HS-27A (cell line): ENCODE measurements at regions not wholly inside any gene's neighbourhood (a gene's known extent, or its start where the extent isn't known, plus 50 kb on each side); places are given as distances from the start of the nearest gene placed in this dataset.
"Not testable (repeated sequence)": the region's sequence is repeated elsewhere in the genome, so short reads cannot be mapped to it uniquely, and the experiment has no call there.

Experiments used
- DNase-seq: peaks from one replicate; pipeline ENCODE4 v3.0.0-alpha.2; 2012; ENCODE audit warnings: low read depth, missing footprints

DNA sequence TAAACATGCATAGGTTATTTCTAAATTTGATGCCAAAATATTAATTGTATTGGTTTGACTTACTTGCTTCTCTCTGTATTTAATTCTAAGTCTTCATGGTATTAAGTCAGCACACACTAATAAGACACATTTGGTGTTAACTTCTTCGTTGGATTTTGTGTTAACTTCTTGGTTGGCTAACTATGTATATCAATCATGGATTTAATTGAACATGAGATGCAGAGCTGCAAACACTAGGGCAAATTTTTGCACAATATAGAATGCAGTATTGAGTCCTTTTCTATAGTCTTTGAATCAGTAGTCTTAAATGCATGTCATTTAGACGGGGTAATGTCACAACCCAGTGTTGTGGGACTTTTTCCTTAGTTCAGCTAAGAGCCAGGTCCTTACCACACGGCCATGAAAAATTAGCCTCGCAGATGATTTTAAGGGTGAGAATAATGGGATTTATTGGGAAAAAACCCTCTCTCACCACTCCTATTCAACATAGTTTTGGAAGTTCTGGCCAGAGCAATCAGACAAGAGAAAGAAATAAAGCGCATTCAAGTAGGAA, 142.9 kb upstream of the TRIM24 start:
- DNase-seq = no peak

DNA sequence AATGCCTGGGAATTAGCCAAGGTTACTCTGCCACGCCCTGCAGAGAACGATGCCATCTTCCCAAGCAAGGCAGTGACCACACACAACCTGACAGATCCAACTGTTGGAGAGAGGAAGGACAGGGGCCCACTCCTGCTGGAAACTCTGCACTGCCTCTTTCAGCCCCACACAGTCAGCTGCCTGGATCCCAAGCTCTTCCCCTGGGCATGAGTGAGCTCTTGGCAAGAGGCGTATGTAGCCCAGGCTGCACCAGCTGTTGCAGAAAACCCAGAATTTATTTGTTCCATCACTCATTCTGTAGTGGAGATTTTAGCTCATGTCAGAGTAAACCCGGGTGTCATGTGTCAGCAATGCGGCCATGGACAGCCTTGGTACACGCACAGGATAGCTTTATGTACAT, 135.1 kb upstream of the TRIM24 start:
- DNase-seq = no peak

DNA sequence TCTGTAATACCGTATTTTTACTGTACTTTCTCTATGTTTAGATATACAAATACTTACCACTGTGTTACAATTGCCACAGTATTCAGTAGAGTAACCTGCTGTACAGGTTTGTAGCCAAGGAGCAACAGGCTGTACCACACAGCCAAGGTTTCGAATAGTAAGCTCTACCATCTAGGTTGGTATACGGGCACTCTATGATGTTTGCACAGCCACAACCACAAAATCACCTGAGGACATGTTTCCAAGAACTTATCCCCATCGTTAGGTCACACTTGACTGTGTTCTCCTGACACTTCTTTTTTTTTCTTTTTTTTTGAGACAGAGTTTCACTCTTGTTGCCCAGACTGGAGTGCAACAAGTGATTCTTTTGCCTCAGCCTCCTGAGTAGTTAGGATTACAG, 134.6 kb upstream of the TRIM24 start:
- no peak for DNase-seq

DNA sequence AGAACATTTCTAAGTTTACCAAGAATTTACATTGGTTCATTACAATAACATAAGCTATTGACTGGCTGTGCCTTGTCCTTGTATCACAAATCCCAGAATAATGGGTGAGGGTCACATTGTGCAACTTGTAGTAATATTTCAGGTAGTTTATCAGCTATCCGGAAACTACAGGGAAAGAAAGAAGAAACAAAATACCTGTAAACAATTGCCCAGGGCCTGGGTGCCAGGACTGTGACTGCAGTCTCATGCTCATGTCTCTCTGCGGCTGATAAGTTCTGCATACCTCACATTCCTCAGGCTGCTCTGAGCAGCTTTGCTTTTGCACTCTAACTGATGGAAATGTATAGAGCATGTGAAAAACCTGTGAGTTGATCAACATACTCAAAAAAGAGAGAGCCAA, 131.8 kb upstream of the TRIM24 start:
- no peak for DNase-seq

DNA sequence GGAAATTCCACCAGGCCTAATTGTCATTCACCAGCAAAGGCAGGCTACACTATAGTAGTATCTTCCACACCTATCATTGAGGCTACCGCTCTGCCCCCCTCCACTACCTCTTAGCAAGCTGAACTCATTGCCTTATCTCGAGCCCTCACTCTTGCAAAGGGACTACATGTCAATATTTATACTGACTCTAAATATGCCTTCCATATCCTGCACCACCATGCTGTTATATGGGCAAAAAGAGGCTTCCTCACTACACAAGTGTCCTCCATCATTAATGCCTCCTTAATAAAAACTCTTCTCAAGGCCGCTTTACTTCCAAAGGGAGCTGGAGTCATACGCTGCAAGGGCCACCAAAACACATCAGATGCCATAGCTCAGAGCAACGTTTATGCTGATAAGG, 127.2 kb upstream of the TRIM24 start:
- DNase-seq = not testable (repeated sequence)

DNA sequence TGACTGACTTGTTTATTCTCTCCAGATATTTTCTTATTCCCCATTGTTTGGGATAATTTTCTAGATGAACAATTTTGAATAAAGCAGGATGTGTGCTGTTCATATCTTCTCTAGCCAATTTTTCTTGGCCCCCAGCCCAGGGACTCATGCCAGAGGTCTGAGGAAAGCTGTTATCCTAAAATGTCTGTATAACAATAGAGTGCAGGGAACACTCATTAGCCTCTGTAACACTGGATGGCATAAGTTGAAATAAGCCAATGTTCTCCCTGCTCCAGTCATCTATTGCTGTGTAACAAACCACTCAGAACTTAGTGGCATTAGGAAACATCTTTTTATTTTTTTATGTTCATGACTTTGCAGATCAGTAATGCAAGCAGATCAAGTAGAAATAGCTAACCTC, 121.7 kb upstream of the TRIM24 start:
- DNase-seq = no peak

DNA sequence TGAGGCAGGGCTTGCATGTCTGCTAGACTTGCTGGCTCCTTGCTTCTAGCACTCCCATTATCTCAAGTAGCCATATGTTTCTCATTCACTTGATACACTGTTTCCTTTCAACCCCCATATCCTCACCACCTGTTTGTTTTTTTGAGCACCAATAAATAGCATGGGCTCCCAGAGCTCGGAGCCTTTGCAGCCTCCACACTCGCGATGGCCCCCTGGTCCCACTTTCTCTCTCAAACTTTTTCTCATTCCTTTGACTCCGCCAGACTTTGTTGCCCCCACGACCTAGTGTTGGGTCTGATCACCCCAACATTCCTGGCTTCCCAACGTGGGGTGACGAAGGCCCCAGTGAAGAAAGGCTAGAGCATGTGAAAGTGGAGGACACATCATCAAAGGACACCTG, 120.8 kb upstream of the TRIM24 start:
- not testable (repeated sequence) for DNase-seq

DNA sequence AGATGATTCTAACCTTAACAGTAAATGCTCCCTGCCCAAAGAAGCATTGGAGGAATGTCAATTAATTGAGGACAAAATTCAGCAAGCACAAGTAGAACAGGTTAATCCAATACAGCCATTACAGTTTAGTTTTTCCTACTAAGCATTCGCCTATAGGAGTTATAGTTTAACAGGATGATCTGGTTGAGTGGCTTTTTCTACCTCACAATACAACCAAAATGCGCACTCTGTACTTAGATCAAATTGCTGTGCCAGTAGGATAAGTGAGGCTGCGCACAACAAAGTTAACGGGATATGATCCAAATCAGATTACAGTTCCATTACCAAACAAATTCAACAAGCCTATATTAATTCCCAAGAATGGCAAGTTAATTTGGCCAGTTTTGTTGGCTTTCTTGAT, 117.1 kb upstream of the TRIM24 start:
- no peak for DNase-seq

DNA sequence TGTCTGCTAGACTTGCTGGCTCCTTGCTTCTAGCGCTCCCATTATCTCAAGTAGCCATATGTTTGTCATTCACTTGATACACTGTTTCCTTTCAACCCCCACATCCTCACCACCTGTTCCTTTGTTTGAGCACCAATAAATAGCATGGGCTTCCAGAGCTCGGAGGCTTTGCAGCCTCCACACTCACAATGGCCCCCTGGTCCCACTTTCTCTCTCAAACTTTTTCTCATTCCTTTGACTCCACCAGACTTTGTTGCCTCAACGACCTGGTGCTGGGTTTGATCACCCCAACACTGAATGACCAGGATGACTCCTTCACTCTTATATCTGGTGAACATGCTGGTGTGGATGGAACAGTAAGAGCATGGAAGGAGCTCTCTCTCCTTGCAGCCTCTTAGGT, 114.5 kb upstream of the TRIM24 start:
- no peak for DNase-seq

DNA sequence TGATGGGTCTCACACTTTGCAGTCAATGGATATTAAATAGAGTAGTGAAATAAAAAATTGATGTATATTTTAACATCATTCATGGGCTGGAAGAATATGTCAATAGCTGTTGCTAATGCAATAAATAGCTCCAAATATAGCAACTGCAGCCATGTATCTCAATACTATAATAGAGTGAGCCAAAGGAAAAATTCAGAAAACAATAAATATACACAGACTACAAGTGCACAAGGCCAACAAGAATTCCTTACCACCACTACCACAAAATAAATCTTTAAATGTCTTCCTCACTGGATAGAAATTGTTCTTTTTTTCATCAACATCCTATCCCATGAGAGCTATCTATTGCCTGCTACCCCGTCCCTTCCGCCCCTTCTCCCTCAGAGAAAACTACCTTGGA, 113.1 kb upstream of the TRIM24 start:
- no peak for DNase-seq

DNA sequence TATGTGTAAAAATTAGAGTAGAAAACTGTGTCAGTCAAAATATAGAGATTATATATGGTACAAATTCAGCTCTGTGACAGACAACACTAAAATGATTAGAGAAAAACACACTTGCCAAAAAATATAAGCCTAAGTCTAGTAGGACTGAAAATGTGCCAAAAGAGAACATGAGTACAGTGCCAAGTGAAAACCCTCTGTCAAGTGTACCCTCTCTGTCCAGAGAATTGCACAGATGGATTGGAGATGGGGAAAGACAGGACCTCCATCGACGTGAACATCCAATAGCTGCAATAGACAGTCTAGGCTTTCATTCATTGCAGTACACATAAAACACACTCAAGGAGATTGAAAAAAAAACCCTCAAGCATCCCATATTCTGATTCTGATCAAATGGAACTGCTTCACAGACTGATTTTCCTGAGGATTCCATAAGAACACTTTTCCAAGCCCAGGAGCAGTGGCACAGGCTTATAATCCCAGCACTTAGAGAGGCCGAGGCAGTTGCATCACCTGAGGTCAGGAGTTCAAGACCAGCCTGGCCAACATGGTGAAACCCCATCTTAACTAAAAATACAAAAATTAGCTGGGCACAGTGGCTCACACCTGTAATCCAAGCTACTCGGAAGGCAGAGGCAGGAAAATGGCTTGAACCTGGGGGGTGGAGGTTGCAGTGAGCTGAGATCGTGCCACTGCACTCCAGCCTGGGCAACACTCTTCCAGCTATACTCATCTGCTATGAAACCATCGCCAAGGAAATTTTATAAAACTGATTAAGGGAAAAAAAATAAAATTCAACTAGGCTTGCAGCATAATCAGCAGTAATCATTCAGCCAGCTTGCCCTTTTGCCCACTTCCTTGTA, 110.0 kb upstream of the TRIM24 start:
- no peak for DNase-seq

DNA sequence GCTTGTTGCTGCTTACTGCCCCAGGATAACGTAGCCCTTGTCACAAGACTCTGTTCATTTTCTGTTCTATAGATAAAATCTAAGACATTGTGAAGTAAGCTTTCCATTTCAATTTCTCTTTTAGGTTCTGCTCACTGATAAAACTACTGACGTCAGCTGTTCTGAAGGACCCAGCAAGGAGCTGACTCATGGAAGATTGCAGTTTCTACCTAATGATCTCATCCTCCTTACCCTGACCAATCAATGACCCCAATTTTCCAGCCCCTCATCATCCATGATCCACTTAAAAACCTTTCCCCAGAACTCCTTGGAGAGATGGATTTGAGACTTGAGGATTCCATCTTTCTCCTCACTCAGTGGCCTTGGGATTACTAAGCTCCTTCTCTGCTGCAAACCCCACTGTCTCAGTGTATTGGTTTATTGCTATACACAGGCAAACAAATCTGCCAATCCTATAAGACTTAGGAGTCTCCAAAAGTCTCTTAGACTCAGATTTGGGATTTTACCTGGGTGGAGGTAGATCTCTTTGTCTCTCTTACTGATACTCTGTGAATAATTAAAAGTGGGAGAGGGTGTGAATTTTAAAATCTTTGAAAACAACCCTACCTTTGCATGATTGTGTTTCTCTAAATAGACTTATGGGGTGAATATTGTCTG, 109.2 kb upstream of the TRIM24 start:
- no peak for DNase-seq

DNA sequence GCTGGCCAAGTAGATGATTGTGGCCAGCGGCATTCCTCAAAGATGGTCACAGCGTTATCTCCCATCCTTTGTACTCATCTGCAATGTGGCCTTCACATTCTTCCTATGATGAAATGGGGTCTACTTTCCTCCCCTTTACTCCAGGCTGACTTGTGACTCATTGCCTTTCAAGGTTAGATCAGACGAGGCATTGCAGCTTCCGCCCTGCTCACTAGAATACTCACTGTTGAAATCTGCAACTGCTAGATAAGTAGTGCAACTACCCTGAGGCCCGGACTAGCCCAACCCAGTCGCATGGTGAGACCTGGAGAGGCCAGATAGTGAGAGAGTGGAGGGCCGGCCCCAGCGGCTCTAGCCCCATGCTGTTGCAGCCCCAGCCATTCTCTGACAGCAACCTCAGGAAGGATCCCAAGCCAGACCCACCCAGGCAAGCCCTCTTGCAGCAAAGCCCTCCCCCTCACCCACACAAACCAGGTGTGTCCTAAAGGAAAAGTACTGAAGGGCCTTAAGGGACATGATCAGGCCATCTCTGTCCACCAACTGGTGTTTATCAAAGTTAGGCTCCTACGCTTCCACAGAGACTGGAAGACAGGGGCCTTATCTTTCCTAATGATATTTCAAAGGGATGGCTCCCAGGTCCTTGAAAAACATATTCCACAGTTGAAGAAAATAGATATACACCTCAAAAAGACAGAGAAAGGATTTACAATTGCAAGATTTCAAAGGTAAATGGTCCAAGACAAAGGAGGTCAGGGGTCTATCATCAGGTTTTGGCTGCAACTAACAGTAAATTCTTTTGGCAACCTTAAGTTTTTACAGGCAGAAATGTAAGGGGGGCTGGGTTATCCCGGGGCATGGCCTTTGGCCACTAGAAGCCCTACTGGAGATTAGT, 107.2 kb upstream of the TRIM24 start:
- DNase-seq = no peak

DNA sequence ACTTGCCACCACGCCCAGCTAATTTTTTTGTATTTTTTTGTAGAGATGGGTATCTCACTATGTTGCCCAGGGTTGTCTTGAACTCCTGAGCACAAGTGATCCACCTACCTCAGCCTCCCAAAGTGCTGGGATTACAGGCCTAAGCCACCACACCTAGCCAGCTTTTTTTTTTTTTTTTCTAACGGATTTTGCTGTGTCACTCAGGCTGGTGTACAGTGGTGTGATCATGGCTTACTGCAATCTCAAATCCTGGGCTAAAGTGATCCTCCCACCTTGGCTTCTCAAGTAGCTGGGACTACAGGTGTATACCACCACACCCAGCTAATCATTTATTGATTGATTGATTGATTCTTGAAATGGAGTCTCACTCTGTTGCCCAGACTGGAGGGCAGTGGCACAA, 106.0 kb upstream of the TRIM24 start:
- no peak for DNase-seq

DNA sequence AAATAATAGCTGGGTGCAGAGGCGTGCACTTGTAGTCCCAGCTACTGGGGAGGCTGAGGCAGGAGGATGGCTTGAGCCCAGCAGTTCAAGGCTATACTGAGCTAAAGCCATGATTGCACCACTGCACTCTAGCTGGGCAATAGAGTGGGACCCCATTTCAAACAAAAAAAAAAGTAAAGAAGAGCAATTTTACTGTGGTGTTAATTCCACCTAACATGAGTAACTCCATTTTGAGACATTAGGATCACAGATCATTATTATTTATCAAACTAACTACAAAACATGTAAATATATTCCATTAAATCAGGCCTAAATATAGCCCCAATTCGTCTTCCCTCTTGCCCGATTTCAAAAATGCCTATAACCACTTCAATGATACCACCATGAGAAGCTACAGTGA, 104.8 kb upstream of the TRIM24 start:
- DNase-seq = no peak

DNA sequence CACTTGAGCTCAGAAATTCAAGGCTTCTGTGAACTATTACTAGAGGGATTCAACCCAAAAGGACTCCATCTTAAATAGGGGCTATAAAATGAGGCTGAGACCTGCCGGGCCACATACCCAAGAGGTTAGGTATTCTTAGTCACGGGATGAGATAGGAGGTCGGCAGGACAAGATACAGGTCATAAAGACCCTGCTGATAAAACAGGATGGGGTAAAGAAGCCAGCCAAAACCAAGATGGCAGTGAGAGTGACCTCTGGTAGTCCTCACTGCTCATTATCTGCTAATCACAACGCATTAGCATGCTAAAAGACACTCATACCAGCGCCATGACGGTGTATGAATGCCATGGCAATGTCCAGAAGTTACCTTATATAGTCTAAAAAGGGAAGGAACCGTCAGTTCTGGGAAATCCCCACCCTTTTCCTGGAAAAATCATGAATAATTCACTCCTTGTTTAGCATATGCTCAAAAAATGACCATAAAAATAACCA, 101.2 kb upstream of the TRIM24 start:
- DNase-seq = no peak

DNA sequence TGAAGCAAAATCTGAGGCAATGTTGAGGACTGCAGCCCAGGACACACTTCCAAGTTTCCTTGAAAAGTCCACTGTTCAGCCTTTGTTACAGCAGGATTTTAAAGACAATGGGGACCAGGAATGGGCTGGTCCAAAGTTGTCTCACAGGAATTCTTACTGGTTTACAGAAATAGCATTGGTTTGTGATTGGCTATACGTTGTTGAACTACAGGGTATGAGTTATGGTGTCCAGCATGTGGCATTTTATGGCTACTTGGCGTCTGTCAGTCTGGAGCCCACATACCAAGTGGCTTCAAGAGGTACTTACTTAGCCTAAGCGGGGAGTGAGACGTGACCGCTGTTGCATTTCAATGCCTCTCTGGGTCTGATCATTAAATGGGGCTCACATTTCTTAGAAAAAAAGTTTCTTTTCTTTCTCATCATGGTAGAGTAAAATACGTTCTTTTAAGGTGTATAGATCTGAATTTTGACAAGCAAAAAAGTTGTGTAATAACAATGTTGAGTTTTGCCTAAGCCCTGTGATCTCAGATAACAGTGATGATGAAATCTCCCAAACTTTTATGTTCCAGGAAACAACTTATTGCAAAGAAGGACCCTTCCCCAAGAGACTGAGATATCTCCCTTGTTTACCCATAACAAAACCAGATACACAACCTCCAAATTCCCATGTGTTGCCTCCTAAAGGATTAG, 100.0 kb upstream of the TRIM24 start:
- DNase-seq = no peak

DNA sequence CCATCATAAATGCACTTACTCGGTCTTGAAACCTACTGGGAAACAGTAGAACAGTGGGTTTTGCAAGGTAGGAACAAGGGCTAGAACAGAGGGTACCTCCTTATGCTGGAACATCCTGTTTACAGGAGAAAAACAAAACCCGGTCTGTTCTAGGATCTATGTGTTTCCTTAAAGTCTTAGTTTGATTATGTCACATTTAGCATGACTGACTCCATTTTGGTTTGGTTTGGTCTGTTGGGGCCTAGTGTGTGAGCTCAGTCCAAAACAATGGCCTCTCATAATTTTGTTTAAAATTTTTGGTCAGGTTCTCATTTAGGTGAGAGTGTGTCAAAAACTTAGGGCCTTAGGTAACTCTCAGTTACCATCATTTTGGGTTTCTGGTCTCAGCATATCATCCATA, 96.3 kb upstream of the TRIM24 start:
- no peak for DNase-seq

DNA sequence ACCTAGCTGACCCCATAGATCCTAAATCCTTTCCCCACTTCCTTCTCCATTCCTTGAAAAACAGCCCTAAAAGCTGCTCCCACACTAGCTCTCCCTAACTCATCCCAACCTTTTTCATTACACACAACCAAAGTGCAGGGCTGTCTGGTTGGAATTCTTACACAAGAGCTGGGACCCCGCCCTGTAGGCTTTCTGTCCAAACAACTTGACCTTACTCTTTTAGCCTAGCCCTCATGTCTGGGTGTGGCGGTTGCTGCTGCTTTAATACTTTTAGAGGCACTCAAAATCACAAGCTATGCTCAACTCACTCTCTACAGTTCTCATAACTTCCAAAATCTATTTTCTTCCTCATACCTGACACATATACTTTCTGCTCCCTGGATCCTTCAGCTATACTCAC, 93.9 kb upstream of the TRIM24 start:
- not testable (repeated sequence) for DNase-seq

DNA sequence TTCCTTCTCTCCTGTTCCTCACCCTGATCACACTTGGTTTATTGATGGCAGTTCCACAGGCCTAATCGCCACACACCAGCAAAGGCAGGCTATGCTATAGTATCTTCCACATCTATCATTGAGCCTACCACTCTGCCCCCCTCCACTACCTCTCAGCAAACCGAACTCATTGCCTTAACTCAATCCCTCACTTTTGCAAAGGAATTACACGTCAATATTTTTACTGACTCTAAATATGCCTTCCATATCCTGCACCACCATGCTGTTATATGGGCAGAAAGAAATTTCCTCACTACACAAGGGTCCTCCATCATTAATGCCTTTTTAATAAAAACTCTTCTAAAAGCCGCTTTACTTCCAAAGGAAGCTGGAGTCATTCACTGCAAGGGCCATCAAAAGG, 93.4 kb upstream of the TRIM24 start:
- not testable (repeated sequence) for DNase-seq

DNA sequence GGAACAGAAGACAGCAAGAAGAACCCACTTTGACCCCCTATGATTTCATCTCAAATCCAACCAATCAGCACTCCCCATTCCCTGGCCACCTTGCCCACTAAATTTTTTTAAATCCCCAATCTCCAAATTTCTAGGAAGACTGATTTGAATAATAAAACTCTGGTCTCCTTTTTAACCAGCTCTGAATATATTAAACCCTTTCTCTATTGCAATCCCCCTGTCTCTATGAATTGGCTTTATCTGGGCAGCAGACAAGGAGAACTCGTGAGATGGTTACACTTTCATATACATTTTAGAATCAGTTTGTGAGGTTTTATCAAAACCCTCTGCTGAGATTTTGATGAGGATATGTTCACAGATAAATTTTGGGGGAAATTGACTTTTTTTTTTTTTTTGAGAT, 90.3 kb upstream of the TRIM24 start:
- no peak for DNase-seq

DNA sequence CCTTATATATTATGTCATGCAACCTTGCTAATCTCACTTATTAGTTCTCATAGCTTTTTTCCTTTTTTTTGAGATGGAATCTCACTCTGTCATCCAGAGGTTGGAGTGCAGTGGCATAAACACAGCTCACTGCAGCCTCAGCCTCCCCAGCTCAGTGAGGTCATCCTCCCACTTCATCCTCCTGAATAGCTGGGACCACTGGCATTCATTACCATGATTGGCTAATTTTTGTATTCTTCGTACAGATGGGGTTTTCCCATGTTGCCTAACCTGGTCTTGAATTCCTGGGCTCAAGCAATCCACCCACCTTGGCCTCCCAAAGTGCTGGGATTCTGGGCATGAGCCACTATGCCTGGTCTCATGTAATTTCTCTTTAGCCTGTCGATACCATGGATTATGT, 89.1 kb upstream of the TRIM24 start:
- DNase-seq = no peak
